Superior temporal gyrus (tissue), 1 donor: ENCODE measurements at regions not wholly inside any gene's neighbourhood (a gene's known extent, or its start where the extent isn't known, plus 50 kb on each side); places are given as distances from the start of the nearest gene placed in this dataset.
"Not testable (repeated sequence)": the region's sequence is repeated elsewhere in the genome, so short reads cannot be mapped to it uniquely, and the experiment has no call there.

Source experiments
- DNase-seq: peaks from one replicate; pipeline ENCODE4 v3.0.0-alpha.2; 2016; ENCODE audit errors: extremely low spot score

- DNase-seq = no peak
Observed at GRCh38 chr10:125605167-125605566, 77.8 kb downstream of the TEX36 start.

- no peak for DNase-seq
Observed at GRCh38 chr10:125602825-125603224, 80.1 kb downstream of the TEX36 start.

GRCh38 chr10:125599194-125599593 is 83.8 kb downstream of the TEX36 start:
- no peak for DNase-seq

GRCh38 chr10:125595911-125596310 is 87.1 kb downstream of the TEX36 start:
- no peak for DNase-seq

GRCh38 chr10:125593644-125594043 is 89.3 kb downstream of the TEX36 start:
- no peak for DNase-seq

- no peak for DNase-seq
Observed at GRCh38 chr10:125592897-125593296, 90.1 kb downstream of the TEX36 start.

- DNase-seq = no peak
Observed at GRCh38 chr10:125591886-125592285, 91.1 kb downstream of the TEX36 start.

- not testable (repeated sequence) for DNase-seq
Observed at GRCh38 chr10:125588738-125589137, 94.2 kb downstream of the TEX36 start.

- DNase-seq = no peak
Observed at GRCh38 chr10:125584954-125585353, 98.0 kb downstream of the TEX36 start.

- no peak for DNase-seq
Observed at GRCh38 chr10:125578658-125579315, 104.2 kb downstream of the TEX36 start.

GRCh38 chr10:125575843-125576242 is 107.1 kb downstream of the TEX36 start:
- no peak for DNase-seq

GRCh38 chr10:125568156-125568555 is 114.8 kb downstream of the TEX36 start:
- DNase-seq = no peak

GRCh38 chr10:125567529-125567928 is 115.4 kb downstream of the TEX36 start:
- DNase-seq = no peak

- no peak for DNase-seq
Observed at GRCh38 chr10:125565046-125565445, 117.9 kb downstream of the TEX36 start.

GRCh38 chr10:125564570-125564969 is 118.4 kb downstream of the TEX36 start:
- no peak for DNase-seq

- no peak for DNase-seq
Observed at GRCh38 chr10:125562737-125563136, 120.2 kb downstream of the TEX36 start.

- no peak for DNase-seq
Observed at GRCh38 chr10:125560947-125561346, 122.0 kb downstream of the TEX36 start.

GRCh38 chr10:125559210-125559609 is 123.8 kb downstream of the TEX36 start:
- DNase-seq = no peak

- no peak for DNase-seq
Observed at GRCh38 chr10:125557801-125558505, 125.0 kb downstream of the TEX36 start.

- DNase-seq = no peak
Observed at GRCh38 chr10:125557311-125557710, 125.7 kb downstream of the TEX36 start.

- DNase-seq = no peak
Observed at GRCh38 chr10:125556882-125557281, 126.1 kb downstream of the TEX36 start.

GRCh38 chr10:125555743-125556142 is 127.2 kb downstream of the TEX36 start:
- DNase-seq = no peak

- no peak for DNase-seq
Observed at GRCh38 chr10:125555267-125555666, 127.7 kb downstream of the TEX36 start.

GRCh38 chr10:125554753-125555152 is 128.2 kb downstream of the TEX36 start:
- DNase-seq = no peak
